GM19463 (cell line): ENCODE measurements at regions not wholly inside any gene's neighbourhood (a gene's known extent, or its start where the extent isn't known, plus 50 kb on each side); places are given as distances from the start of the nearest gene placed in this dataset.

Experiments used
- ATAC-seq: cut with Tn5 transposase; IDR thresholded peaks from one replicate; pipeline ENCODE4 v1.9.1; 2021; ENCODE audit warnings: mild to moderate bottlenecking, moderate library complexity; ENCODE audit not compliant: unreplicated experiment

- ATAC-seq: no peak
Observed at GRCh38 chr10:31081937-31082840, 50.5 kb upstream of the ZNF438 start.

- ATAC-seq: no peak
Observed at GRCh38 chr10:31083765-31084184, 52.1 kb upstream of the ZNF438 start.

- no peak for ATAC-seq
Observed at GRCh38 chr10:31087011-31087410, 55.3 kb upstream of the ZNF438 start.

DNA sequence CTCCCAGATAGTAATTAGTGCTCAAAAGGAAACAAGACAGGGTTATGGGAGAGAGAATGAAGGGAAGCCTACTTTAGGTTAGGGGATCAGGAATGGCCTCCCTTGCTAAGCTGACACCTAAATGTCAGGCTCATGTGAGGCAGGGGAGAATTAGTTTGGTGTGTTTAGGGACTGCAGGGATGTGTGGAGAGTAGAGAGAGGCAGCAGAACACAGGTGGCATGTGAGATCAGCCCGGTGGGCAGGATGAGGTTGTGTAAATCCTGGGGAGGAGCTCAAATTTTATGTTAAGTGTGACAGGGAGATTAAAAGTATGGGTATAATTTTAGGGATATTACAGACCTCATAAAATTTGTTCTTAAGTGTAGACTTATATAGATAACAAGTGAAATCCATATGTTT lies 56.2 kb upstream of the ZNF438 start:
- no peak for ATAC-seq

- ATAC-seq: no peak
Observed at GRCh38 chr10:31090894-31091607, 59.4 kb upstream of the ZNF438 start.

GRCh38 chr10:31095677-31096560 lies 64.3 kb upstream of the ZNF438 start:
- no peak for ATAC-seq

DNA sequence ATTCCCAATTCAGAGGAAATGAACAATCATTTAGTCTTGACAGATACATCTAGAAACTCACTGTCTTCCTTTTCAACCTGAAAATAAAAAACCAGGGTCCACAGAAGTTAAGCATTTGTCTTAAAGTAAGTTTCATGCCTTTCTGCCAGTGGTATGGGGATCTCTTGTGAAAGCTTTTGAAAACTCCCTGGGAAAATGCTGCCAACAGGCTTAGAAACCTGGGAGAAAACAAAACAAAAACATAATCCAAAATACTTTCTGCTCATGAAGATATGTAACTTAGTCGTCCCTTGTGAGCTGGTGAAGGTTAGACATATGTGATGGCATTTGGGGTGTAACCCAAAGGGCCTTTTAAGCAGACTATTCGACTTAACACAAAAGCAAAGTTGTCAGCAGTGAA lies 66.4 kb upstream of the ZNF438 start:
- ATAC-seq: no peak

DNA sequence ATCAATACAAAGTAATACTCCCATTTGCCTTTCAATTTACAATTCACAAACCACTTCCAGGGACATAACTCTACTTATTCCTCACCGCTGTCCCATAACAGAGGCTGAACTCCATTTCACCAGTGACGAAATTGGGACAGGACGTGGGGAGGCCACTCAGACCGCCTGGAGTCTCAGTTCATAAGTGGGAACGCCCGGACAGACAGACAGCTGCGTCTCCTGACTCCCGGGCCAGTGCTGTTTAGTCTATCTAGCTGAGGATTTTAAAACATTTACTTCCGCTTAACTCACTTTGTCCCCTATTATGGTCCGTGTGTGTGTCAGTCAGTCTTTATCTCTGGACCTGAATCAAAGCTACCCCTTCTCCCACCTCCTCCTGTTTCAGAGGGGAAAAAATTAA lies 67.4 kb upstream of the ZNF438 start:
- ATAC-seq: no peak

DNA sequence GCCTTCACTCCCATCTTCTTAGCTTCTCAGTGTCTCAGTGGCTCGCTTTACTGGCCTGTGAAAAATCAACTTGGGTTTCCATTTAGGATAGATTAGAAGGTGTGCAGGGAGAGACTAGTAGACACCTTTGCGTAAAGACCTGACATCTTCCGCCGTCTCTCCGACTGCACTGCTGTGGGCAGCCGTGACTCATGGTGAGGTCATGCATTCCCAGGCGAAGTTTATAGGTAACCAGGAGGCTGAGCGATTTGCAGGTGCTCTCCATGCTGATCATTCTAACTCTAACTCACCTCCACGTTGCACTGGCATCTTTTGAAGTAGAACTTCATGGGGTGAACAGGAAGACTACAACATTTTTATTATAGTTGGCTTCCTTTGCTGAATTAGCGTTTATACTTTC lies 68.0 kb upstream of the ZNF438 start:
- no peak for ATAC-seq

GRCh38 chr10:31100115-31100601 lies 68.5 kb upstream of the ZNF438 start:
- ATAC-seq: no peak

- ATAC-seq: no peak
Observed at GRCh38 chr10:31100662-31101061, 69.0 kb upstream of the ZNF438 start.

DNA sequence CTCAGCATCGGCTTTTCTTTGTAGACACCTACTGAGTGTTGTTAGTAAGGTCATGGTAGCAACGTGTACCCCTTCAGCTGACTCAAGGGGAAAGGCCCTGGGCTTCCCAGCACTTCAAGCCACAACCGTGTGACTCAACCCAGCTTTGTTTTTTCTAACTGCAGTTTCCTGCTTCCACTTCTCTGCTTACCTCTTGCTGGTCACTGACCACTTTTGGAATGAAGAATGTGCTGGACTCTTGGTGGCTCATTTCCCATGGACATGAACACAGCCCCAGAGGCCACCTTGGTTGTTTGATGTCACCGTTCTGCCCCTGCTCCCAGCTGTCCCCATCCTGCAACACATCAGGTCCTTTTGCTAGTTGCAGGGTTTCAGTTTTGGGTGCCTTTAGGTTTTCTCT lies 69.5 kb upstream of the ZNF438 start:
- ATAC-seq: peak; percentile 85

GRCh38 chr10:31102421-31102820 lies 70.8 kb upstream of the ZNF438 start:
- no peak for ATAC-seq

GRCh38 chr10:31103112-31103511 lies 71.4 kb upstream of the ZNF438 start:
- ATAC-seq: no peak

DNA sequence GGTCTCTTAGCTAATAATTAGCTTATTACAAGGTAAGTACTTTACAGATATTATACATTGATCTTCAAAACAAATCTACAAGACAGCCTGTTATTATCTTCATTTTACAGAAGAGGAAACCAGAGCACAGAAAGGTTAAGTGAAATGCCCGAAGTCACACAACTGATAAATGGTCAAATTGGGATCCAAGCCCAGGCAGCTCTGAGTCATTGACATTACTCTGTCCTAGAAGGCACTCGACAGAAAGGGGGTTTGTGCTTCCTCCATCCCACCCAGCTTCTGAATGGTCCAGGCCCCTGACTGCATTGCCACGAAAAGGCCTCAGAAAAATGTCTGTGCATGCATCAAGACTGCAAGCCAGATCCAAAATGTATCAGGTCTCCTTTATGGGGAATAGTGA lies 81.3 kb upstream of the ZNF438 start:
- ATAC-seq: no peak

DNA sequence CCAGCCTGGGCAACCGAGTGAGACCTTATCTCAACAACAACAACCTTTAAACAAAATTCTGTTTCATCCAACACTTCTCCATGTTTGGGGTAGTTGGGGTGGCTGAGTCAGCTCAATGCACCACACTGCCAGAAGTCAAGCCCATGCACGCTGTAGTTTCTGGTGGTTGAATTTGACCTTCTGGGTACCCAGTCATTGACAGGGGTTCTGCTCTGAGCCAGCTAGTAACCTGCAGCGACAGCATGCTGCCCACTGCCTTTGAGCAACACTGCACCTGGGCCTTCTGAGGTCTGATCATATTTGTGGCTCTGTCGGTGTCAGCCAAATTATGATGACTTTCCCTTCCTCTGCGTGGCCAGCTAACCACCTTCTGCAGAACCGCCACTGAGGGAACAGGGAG lies 84.6 kb upstream of the ZNF438 start:
- ATAC-seq: no peak

DNA sequence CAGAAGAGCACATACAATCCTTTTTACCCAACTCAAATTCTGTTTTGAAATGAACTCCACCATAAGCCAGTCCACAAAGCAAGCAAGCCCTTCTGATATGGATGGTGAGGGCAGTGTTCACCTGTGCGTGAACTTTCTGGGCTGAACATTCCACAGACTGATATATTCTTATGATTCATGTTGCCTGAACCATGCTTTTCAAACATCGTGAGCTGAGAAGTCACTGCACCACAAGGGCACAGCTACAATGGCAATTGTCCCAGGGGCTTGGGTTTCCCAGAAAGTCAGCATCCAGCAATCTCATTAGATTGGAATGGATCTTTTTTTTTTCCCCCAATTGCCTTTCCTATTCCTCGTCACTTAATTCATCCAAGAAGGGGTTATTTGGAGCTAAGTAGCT lies 86.9 kb upstream of the ZNF438 start:
- ATAC-seq: no peak

GRCh38 chr10:31120392-31120791 lies 88.7 kb upstream of the ZNF438 start:
- ATAC-seq: no peak

GRCh38 chr10:31120961-31121685 lies 89.5 kb upstream of the ZNF438 start:
- no peak for ATAC-seq

DNA sequence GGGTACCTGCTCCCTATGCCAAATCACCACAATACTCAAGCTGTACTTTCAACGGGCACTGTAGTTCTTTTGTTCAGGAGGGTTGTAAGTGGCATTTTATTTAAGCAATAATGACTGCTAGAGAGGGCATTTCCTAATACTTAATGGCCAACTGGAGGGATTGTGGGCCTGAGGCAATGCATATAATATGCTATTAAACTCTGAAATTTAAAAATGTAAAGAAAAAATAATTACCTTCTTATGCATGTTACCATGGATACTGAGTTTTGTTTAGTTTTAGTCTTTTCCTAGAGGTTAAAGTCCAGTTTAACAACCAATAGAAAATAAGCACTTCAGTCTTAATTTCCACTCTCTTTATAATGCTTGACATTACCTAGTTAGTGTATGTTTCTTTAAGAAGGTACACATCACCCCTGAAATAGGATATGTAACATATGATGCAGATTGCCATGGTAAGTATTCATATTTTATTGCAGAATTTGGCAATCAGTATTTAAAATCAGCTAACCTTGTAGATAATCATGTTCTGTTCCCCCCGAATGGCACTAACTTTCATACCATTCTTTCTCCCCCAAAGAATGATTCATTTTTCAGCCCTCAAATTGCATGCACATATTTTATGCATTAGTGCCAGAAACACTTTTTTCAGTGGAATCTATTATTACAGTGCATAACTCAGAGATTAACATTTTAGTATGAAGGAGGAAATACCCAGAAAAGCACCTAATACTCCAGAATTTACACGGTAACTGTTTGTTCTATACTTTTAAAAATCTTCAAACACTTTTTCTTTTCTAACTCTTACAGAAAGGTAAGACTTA lies 90.3 kb upstream of the ZNF438 start:
- no peak for ATAC-seq
